ENCODE measurements at regions not wholly inside any gene's neighbourhood (a gene's known extent, or its start where the extent isn't known, plus 50 kb on each side); places are given as distances from the start of the nearest gene placed in this dataset.
"Not testable (repeated sequence)": the region's sequence is repeated elsewhere in the genome, so short reads cannot be mapped to it uniquely, and the experiment has no call there.

- DNase-seq: not testable (repeated sequence)
These were observed 385.0 kb upstream of the TPM1 start for GRCh38 chr15:62657501-62657900.

GRCh38 chr15:62658498-62658897, 384.0 kb upstream of the TPM1 start:
- DNase-seq: no peak

- DNase-seq: no peak
These were observed 379.0 kb upstream of the TPM1 start for GRCh38 chr15:62663547-62663946.

- DNase-seq: no peak
These were observed 377.1 kb upstream of the TPM1 start for GRCh38 chr15:62665449-62665848.

GRCh38 chr15:62666046-62666445, 376.5 kb upstream of the TPM1 start:
- DNase-seq: no peak

- DNase-seq: no peak
These were observed 370.3 kb upstream of the TPM1 start for GRCh38 chr15:62672268-62672667.

GRCh38 chr15:62676891-62677290, 365.7 kb upstream of the TPM1 start:
- no peak for DNase-seq

- no peak for DNase-seq
These were observed 360.3 kb upstream of the TPM1 start for GRCh38 chr15:62681939-62682896.

GRCh38 chr15:62683192-62683591, 359.4 kb upstream of the TPM1 start:
- DNase-seq: not testable (repeated sequence)

GRCh38 chr15:62684123-62684808, 358.3 kb upstream of the TPM1 start:
- DNase-seq: no peak

GRCh38 chr15:62691008-62691407, 351.5 kb upstream of the TPM1 start:
- no peak for DNase-seq

- DNase-seq: no peak
These were observed 344.9 kb upstream of the TPM1 start for GRCh38 chr15:62697636-62698035.

GRCh38 chr15:62698646-62699045, 343.9 kb upstream of the TPM1 start:
- no peak for DNase-seq

GRCh38 chr15:62706317-62706716, 336.2 kb upstream of the TPM1 start:
- DNase-seq: no peak

GRCh38 chr15:62708470-62708869, 334.1 kb upstream of the TPM1 start:
- no peak for DNase-seq

- no peak for DNase-seq
These were observed 333.3 kb upstream of the TPM1 start for GRCh38 chr15:62709261-62709660.

GRCh38 chr15:62711691-62712454, 330.7 kb upstream of the TPM1 start:
- no peak for DNase-seq

- DNase-seq: no peak
These were observed 330.1 kb upstream of the TPM1 start for GRCh38 chr15:62712455-62712839.

- DNase-seq: no peak
These were observed 326.6 kb upstream of the TPM1 start for GRCh38 chr15:62715946-62716345.

- no peak for DNase-seq
These were observed 325.1 kb upstream of the TPM1 start for GRCh38 chr15:62717496-62717895.

GRCh38 chr15:62719316-62719715, 323.2 kb upstream of the TPM1 start:
- DNase-seq: no peak

GRCh38 chr15:62722237-62722636, 320.3 kb upstream of the TPM1 start:
- no peak for DNase-seq

- DNase-seq: no peak
These were observed 316.1 kb upstream of the TPM1 start for GRCh38 chr15:62726461-62726860.

Measured in NCI-H446 (cell line).